Activated naive CD4-positive, alpha-beta T cell treated with Interleukin-2 at 50 U/mL for 16 hours (primary cell): ENCODE measurements at regions not wholly inside any gene's neighbourhood (a gene's known extent, or its start where the extent isn't known, plus 50 kb on each side); places are given as distances from the start of the nearest gene placed in this dataset.
A peak's percentile ranks its signal among the peaks of the same experiment; 100 is the strongest.
"Not testable (repeated sequence)": the region's sequence is repeated elsewhere in the genome, so short reads cannot be mapped to it uniquely, and the experiment has no call there.

Experiments
- DNase-seq: peaks from one replicate; pipeline ENCODE4 v3.0.0-alpha.2; 2020

GRCh38 chrX:118216087-118216486, 99.5 kb upstream of the KLHL13 start:
- DNase-seq = no peak

- DNase-seq = no peak
Observed at GRCh38 chrX:118216509-118216908, 99.9 kb upstream of the KLHL13 start.

DNA sequence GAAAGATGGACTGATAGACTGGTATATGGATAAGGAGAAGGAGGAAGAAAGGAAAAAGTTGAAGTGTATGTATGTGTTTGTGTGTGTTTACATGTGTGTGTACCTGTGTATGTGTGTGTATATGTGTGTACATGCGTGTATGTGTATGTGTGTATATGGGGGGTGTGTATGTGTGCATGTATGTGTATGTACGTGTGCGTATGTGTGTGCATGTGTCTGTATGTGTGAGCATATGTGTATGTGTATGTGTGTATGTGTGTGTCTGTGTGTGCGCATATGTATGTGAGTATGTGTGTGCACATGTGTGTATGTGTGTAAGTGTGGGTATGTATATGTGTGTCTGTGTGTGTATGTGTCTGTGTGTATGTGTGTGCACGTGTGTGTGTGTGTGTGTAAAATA, 101.5 kb upstream of the KLHL13 start:
- no peak for DNase-seq

DNA sequence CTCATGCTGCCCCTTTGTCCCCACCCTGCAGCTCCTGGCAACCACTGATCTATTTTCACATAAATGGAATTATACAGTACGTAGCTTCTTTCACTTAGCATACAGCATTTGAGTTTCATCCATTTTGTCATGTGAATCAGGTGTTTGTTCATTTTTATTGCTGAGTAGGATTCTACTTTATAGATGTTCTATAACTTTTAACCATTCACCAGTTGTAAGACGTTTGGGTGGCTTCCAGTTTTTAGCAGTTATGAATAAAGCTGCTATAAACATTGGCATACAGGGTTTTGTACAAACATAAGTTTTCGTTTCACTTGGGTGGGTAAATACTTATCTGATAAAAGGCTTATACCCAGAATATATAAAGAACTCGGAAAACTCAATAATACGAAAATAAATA, 102.3 kb upstream of the KLHL13 start:
- no peak for DNase-seq

DNA sequence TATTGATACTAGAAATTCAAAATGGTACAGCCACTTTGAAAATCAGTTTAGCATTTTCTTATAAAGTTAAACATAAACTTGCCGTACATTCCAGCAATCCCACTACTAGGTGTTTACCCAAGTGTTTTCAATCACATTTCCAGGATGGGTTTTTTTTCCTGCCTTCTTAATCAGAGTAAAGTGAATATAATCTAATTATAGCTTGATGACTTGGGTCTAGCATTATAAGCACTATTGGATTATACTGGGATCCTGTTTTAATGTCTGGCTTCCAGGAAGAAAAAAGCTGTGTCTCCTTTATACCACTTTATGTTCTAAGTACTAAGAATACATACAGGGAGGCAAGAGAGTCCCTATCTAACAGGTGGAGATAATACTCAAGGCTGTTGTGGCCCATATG, 103.3 kb upstream of the KLHL13 start:
- no peak for DNase-seq

- no peak for DNase-seq
Observed at GRCh38 chrX:118220509-118220908, 103.9 kb upstream of the KLHL13 start.

GRCh38 chrX:118221270-118221669, 104.7 kb upstream of the KLHL13 start:
- no peak for DNase-seq

- no peak for DNase-seq
Observed at GRCh38 chrX:118221733-118222132, 105.1 kb upstream of the KLHL13 start.

DNA sequence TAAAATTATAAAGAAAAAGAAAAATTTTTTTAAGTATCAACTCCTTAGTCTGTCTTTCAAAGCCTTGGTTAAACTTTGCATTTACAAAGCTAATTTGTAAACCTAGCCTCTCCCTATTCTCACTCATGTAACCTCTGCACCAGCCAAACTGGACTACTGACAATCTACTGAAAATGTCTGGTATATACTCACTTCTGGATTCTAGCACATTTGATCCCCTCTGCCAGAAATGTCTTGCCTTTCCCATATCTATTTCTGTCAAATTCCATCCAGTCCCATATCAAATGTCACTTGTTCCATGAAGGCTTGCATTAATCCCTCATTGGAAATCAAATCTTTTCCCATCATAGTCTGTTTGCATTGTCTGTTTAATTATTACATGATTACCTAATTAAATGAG, 105.8 kb upstream of the KLHL13 start:
- no peak for DNase-seq

DNA sequence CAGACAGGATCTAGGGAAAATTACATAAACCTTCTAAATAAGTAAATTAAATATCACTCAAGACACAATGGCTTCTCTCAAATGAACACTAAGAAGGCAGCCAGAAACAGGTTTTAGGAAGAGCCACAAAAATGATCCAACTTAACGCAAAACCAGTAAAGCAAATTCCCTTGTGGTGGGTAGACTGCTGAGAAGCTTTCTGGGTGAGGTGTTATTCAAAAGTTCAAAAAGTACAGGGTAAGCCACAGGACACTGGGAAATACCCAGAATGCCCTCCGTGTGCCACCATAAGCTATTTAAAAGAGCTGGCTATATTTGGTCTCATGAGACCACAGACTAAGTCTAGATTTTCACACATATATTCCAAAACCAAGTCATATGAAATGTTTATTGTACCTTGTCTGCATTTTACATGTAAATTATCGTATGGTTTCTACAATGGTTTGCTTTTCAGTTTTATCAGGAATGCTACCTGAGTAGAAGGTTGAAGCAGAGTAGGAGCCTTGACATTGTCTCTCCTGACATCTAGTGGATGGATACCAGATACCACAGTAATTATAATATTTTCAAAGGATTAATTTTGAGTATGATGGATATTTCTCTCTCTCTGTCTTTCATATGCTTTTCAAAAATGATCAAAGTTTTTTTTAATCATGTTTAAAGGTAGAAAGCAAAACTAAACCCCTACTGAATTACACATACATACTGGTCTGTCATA, 109.3 kb upstream of the KLHL13 start:
- no peak for DNase-seq

GRCh38 chrX:118228041-118228440, 111.4 kb upstream of the KLHL13 start:
- DNase-seq = no peak

DNA sequence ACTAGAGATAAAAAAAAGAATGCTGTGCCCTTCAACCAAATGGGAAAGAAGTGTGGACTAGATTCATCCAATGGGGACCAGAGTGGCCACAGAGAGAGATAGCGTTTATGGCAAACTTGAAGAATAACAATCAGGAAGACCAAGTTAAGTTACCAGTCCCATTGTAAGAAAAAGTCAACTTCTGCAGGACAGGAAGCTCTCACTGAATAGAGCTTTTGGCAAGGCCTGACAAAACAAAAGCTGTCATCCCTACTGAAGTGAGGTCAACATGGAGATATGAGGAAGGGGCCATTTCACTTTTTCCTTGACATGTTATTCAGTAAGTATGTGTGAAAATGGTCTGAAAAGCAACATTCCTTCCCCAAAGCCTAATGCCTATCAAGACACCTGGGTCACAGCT, 111.8 kb upstream of the KLHL13 start:
- no peak for DNase-seq

- no peak for DNase-seq
Observed at GRCh38 chrX:118231464-118231863, 114.4 kb upstream of the WDR44 start.

DNA sequence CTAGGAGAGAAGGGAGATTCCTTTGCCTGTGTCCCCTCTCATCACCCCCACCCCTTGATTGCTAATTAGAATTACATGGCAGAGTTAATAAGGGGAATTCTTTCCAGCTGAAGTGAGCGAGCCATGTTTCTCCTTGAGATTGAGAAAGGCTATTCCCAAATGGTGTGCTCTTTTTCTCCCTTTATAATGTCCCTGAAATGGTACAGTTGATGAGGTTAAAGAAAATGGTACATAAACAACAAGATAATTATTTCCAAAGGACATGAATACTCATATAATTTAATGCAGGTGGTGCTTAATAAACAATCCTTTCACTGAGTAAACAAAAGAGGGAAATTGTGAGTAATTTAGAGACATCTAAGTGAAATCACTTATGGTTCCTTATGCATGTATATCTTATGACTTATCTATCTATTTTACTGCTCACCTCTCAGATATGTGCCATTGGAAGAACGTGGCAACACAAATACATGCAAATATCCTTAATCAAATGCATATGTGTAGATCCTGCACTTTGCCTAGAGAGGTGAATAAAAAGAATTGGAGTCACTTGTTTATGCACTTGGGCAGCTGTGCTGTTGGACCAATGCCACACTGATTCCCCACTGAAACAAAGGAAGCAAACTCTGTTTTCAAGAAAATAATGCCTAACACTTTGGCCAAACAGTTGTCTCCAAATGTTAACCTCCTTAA, 106.6 kb upstream of the WDR44 start:
- no peak for DNase-seq

DNA sequence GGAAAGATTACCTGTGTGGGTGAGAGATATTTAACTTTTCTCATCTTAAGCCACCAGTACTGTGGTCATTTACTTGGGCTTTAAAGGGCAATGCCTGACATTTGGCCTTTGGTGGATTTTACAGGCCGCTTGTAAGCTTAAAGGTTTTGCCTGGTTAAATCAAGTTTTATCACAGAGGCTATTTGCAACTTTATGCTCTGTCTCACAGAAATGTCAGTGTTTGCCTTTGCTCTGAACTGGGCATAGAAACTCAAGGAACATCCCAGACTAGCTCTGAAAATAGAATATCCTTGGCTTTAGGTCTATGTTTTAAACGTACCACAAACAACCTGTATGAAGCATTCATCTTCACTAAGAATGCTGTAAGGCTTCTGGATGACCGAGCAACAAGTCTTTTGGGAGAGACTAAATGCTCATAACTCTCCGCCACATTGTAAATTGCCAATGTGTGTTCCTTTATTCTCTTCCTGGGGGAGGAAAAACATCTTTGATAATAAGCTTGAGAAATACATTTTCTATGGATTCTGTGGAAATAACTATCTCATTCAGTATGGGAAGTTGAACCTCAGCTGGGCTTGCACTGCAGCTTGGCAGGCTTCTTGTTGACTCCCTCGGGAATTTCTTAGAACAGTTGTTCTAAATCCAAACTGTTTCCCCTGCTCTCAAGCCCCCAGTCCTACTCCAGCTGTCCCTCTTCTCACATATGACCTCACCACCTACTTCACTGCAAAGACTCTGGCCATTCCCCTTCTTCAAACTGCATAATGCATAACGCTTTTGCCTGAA, 105.8 kb upstream of the WDR44 start:
- DNase-seq = no peak

GRCh38 chrX:118246961-118247360, 98.9 kb upstream of the WDR44 start:
- not testable (repeated sequence) for DNase-seq

DNA sequence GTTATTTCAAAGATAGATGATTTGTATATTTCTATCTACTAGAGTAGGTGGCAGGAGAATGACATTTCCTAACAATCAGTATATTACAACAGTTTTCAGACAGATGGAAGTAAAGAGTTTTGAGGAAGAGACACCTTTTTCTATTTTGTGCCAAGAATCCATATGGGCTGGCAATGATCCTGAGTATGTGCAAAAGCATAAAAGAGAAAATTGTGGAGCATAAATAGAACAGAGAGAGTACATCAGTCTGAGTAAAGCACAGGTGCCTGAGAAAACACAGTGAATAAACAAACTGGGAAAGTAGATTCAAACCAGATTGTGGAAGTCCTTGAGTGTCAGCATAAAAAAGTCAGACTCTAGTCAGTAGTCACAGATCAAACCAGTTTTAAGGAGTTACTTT, 96.8 kb upstream of the WDR44 start:
- DNase-seq = no peak

- no peak for DNase-seq
Observed at GRCh38 chrX:118250445-118250844, 95.5 kb upstream of the WDR44 start.

GRCh38 chrX:118251271-118251670, 94.6 kb upstream of the WDR44 start:
- no peak for DNase-seq

GRCh38 chrX:118252967-118253366, 92.9 kb upstream of the WDR44 start:
- no peak for DNase-seq

GRCh38 chrX:118254611-118255010, 91.3 kb upstream of the WDR44 start:
- peak; percentile 16 for DNase-seq

- no peak for DNase-seq
Observed at GRCh38 chrX:118255921-118256320, 90.0 kb upstream of the WDR44 start.

DNA sequence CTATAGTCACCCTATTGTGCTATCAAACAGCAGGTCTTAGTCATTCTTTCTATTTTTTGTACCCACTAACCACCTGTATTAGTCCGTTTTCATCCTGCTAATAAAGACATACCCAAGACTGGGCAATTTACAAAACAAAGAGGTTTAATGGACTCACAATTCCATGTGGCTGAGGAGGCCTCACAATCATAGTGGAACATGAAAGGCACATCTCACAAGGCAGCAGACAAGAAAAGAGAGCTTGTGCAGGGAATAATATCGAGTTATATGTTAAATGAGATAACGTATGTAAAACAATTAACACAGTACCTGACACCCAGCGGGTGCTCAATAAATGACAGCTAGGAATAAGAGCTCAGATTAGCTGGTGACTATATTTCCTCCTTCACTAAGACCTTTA, 88.1 kb upstream of the WDR44 start:
- no peak for DNase-seq

- no peak for DNase-seq
Observed at GRCh38 chrX:118259213-118259612, 86.7 kb upstream of the WDR44 start.
